NCI-H446 treated with DMSO at 0.1 percent for 48 hours (cell line): ENCODE measurements at regions not wholly inside any gene's neighbourhood (a gene's known extent, or its start where the extent isn't known, plus 50 kb on each side); places are given as distances from the start of the nearest gene placed in this dataset.
A peak's percentile ranks its signal among the peaks of the same experiment; 100 is the strongest.

ENCODE experiments used
- DNase-seq: peaks from one replicate; lab custom pipeline; 2025; lab: John Stamatoyannopoulos, UW

GRCh38 chr17:73986641-73987177 is 216.8 kb upstream of the RPL38 start:
- DNase-seq, result no peak

DNA sequence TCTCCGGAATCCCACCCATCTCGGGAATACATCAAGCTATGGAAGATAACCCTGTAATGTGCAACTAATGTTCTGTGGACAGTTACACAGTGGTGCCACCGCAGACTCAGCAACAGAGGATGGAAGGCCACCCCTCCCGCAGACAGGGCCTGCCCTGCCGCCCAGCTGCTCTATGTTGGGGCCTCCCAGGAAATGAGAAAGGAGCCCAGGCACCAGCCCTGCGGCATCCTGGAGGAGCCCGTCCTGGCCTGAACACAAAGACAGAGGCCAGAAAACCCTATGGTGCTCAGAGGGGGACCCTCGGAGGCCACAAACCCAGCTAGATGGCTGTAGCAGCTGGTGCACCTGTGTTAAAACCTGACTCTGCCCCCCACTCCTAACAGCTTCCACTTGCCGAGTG is 216.1 kb upstream of the RPL38 start:
- no peak for DNase-seq

DNA sequence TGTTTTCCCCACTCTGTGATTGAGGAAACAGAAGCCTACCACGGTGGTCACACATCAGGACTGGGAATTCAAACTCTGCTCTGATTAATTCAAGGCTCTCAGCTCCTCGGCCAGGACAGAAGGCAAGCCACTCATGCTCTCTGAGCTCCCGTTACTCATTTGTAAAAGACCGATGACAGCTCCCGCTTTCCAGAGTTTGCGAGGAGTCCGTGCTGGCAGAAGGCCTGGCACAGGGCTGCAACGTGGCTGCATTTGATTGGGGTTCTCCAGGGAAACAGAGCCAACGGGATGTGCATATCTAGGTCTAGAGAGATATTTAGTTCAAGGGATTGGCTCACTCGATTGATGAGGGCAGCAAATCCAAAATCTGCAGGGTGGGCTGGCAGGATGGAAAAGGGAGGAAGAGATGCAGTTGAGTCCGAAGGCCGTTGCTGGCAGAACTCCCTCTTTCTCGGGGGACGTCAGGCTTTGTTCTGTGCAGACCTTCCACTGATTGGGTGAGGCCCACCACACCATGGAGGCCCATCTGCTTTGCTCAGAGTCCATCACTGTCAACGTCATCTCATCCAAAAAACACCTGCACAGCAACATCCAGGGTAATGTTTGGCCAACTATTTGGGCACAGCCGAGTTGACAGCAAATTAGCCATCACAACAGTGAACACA is 215.5 kb upstream of the RPL38 start:
- peak; percentile 75 for DNase-seq

- no peak for DNase-seq
Measured at GRCh38 chr17:73989671-73990070, 213.8 kb upstream of the RPL38 start.

- DNase-seq, result no peak
Measured at GRCh38 chr17:73990290-73990689, 213.2 kb upstream of the RPL38 start.

GRCh38 chr17:73991260-73991659 is 212.2 kb upstream of the RPL38 start:
- no peak for DNase-seq

DNA sequence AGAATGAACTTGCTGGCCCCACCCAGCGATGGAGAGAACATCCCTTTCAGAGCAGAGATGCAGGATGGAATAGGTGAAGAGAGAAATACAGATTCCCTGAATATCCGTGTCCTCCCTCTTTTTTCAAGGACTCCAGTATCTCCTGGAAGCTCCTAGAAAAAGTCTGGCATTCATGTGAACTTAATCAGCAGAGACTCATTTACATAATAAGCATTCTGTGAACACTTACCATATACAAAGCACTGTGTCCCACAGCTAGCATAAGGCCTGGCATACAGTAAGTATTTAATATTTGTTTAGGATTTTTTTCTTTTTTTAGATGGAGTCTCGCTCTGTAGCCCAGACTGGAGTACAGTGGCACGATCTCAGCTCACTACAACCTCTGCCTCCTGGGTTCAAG is 208.5 kb upstream of the RPL38 start:
- DNase-seq, result no peak

GRCh38 chr17:73997059-73997458 is 206.4 kb upstream of the RPL38 start:
- no peak for DNase-seq

- DNase-seq, result no peak
Measured at GRCh38 chr17:73998249-73998648, 205.2 kb upstream of the RPL38 start.

GRCh38 chr17:73998653-73999645 is 204.5 kb upstream of the RPL38 start:
- DNase-seq, result no peak

DNA sequence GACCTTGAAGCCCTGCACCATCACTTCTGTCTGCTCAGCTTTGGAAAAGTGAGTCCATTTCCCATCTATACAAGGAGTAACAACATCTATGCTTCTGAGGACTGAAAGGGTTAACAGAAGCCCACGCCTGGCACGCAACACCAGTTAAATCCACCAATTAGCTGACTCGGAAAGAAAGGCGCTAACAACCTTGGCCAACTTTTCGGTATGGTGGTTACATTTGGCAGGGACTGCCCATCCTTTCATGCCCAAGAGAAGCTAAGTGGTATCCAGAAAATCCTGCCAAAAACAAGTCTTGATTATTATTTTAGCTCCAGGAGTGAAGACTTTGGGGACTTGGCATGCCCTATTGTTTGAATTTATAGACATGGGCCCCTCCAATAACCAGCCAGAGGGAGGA is 202.3 kb upstream of the RPL38 start:
- DNase-seq, result peak; percentile 96

- no peak for DNase-seq
Measured at GRCh38 chr17:74002241-74002640, 201.2 kb upstream of the RPL38 start.

DNA sequence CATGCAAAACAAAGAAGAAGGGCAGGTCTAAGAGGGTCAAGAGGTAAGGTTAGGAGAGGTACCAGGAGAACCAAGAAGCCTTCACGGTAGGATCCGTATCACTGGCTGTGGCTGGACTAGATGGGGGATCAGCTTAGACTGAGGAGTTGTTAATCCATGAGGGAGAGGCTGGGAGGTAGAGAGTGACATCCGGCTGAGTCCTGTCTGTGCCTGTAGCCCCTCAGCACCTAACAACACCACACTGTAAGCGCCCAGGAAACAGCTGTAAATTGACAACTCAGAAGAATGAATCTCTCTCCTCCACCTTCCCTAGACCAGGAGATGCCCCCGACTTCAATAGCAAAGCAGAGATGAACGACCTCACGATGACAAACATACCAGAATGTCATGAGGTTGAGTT is 199.4 kb upstream of the RPL38 start:
- no peak for DNase-seq

DNA sequence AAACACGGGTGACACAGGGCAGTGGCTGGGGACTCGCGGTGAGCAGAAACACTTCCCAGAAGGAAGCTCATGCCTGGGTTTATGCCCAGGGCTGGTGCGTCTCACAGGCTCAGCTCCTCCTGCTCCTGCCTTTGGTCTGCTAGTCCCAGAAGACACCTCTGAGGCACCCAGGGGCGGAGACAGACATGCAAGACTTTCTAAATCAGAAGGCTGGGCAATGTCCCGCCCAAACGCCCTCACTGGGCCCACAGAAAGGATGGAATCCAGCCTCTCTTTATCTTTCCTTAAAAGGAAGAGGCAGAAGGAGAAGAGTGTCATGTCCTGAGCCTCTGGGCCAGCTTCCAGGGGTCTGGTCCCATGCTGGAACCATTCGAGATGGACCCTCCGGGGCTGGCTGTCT is 197.7 kb upstream of the RPL38 start:
- DNase-seq, result no peak

- peak; percentile 25 for DNase-seq
Measured at GRCh38 chr17:74006371-74006770, 197.1 kb upstream of the RPL38 start.

DNA sequence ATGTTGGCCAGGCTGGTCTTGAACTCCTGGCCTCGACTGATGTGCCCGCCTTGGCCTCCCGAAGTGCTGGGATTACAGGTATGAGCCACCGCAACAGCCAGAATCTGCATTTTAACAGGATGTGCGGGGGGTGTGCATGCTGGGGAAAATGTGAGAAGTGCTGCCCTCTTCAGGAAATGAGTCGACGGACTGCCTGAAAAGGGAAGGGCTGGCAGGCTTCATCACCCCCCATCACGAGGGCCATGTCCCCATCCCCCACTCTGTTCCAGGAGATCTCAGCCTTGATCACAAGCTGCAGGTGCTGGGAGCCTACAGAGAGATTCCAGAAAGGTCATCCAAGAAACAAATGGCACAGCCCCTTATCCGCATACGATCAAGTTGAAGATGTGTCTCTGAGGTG is 195.3 kb upstream of the RPL38 start:
- no peak for DNase-seq

DNA sequence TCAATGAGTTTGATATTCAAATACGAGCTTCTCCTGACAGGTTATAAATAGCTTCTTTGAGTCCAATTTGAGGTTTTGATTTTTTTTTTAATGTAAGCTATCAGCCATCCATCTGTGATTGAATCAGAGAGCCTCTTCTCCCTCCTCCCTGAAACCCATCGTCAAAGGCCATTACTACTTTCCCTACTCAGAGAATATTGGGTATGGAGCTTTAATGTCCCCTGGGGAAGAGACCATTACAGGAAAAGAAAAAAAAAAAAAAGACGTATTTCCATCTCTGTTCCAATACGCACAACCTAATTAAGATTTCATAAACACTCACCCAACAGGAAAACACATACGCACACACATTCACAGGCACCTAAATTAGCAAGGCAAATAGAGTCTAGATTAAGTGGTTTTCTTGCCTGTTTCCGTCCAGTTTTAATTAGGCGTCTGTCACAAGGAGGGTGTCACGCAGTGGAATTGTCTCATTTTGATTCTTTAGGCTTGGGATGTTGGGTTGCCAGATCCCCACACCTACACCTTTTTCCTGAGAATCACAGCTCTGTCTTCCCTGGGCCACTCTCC is 194.3 kb upstream of the RPL38 start:
- no peak for DNase-seq

GRCh38 chr17:74010903-74011302 is 192.6 kb upstream of the RPL38 start:
- no peak for DNase-seq

GRCh38 chr17:74011966-74012365 is 191.5 kb upstream of the RPL38 start:
- peak; percentile 68 for DNase-seq

- DNase-seq, result no peak
Measured at GRCh38 chr17:74012465-74012864, 191.0 kb upstream of the RPL38 start.

- no peak for DNase-seq
Measured at GRCh38 chr17:74015316-74015715, 188.2 kb upstream of the RPL38 start.

DNA sequence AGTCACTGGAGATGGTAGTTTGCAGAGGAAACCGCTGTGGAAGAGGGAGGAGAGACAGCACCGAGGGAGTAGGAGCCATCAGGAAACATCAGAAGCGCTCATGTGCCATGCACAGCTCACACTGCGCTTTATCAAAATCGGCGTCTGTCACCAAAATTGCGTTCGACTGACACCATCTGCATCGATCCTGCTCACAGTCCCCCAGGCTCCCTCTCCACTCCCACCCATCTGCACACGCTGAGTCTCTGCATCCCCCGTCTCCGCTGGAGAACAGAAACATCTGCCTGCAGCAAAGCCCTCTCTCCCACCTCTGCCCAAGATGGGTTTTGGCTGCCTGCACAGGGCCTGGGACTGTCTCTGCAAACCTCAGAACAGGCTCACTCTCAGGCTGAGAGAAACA is 187.5 kb upstream of the RPL38 start:
- no peak for DNase-seq

DNA sequence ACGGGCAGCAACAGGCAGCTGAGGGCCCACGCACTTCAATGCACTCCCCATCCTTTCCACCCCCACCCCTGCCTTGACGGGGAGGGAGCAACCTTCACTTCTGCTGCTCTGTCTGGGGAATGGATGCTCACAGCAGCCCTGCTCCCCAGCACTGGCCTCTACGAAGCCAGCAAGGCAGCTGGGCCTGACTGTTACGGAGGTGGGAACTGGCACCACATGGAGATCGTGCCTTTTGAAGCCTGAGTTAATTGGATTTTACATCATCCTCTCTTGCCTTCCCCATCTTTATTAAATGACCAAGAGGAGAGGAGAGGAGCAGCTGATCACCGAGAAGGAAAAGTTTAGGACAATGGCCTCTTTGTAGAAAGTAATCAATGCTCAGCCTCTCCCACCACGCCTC is 187.0 kb upstream of the RPL38 start:
- DNase-seq, result no peak
